Upper lobe of left lung (tissue), 4 donors: ENCODE measurements at regions not wholly inside any gene's neighbourhood (a gene's known extent, or its start where the extent isn't known, plus 50 kb on each side); places are given as distances from the start of the nearest gene placed in this dataset.

Source experiments
- POLR2AphosphoS5 ChIP-seq, 2 donors: sonication (generic); formaldehyde crosslinking; IDR thresholded peaks; one replicate each; pipeline ENCODE4 v1.5.1; 2017; ENCODE audit warnings: antibody characterized with exemption in 2 of 2
- TF ChIP-seq, protein P1 (sequence below), 6 experiments: fragments of 450-650 bp in 4 of 6; fragments of 200-600 bp in 2 of 6; sonication (generic) in 2 of 6; IDR thresholded peaks; one replicate each; pipeline ENCODE4 v1.5.1; 2016 to 2019; ENCODE audit warnings: antibody characterized with exemption in 6 of 6

DNA sequence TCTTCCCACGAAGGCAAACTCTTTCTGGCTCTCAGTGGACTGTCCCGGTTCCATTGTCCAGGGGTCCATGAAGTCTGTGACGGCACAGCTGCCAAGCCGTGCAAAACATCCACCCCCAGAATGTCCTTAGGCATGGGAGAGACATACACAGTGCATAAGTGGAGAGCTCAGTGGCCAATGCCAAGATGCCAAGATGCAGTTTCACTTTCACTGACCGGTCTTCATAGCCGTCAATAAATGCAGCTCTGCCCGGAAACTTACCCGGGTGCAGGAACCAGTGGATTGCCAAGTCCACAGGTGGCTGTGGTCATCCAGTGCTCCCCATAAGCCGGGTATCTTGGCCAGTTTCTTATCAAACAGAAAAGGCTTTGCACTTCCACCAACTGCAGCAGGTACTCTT lies 162.3 kb downstream of the PTCSC3 start:
- no peak for TF ChIP-seq POLR2AphosphoS5 (IDR thresholded peaks at IDR 0.05)
- TF ChIP-seq, protein P1, sequence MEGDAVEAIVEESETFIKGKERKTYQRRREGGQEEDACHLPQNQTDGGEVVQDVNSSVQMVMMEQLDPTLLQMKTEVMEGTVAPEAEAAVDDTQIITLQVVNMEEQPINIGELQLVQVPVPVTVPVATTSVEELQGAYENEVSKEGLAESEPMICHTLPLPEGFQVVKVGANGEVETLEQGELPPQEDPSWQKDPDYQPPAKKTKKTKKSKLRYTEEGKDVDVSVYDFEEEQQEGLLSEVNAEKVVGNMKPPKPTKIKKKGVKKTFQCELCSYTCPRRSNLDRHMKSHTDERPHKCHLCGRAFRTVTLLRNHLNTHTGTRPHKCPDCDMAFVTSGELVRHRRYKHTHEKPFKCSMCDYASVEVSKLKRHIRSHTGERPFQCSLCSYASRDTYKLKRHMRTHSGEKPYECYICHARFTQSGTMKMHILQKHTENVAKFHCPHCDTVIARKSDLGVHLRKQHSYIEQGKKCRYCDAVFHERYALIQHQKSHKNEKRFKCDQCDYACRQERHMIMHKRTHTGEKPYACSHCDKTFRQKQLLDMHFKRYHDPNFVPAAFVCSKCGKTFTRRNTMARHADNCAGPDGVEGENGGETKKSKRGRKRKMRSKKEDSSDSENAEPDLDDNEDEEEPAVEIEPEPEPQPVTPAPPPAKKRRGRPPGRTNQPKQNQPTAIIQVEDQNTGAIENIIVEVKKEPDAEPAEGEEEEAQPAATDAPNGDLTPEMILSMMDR (IDR thresholded peaks at IDR 0.05) = no peak
